Trophoblast cell (in vitro differentiated cells and primary cell): ENCODE measurements at regions not wholly inside any gene's neighbourhood (a gene's known extent, or its start where the extent isn't known, plus 50 kb on each side); places are given as distances from the start of the nearest gene placed in this dataset.
"Not testable (repeated sequence)": the region's sequence is repeated elsewhere in the genome, so short reads cannot be mapped to it uniquely, and the experiment has no call there.

Source experiments
- DNase-seq, 2 donors: peaks; one replicate each; pipeline ENCODE4 v3.0.0-alpha.2; 2016
- H2AFZ ChIP-seq: 2 replicates; pipeline ENCODE4 v1.6.1; 2013; ENCODE audit warnings: low read length, moderate library complexity, mild to moderate bottlenecking; ENCODE audit not compliant: insufficient read depth, poor library complexity
- H2AK5ac ChIP-seq: 2 replicates; pipeline ENCODE4 v1.6.1; 2013; ENCODE audit warnings: mild to moderate bottlenecking, low read length
- H2BK120ac ChIP-seq: 2 replicates; pipeline ENCODE4 v1.6.1; 2013; ENCODE audit warnings: low read length, mild to moderate bottlenecking, moderate library complexity; ENCODE audit not compliant: insufficient read depth, poor library complexity
- H2BK12ac ChIP-seq: 2 replicates; pipeline ENCODE4 v1.6.1; 2013; ENCODE audit warnings: mild to moderate bottlenecking, low read length, moderate library complexity
- H2BK5ac ChIP-seq: 2 replicates; pipeline ENCODE4 v1.6.1; 2013; ENCODE audit warnings: low read length, low read depth, moderate library complexity, mild to moderate bottlenecking; ENCODE audit not compliant: poor library complexity
- H3K14ac ChIP-seq: 2 replicates; pipeline ENCODE4 v1.6.1; 2013; ENCODE audit warnings: mild to moderate bottlenecking, low read length
- H3K18ac ChIP-seq: 2 replicates; pipeline ENCODE4 v1.6.1; 2013; ENCODE audit warnings: mild to moderate bottlenecking, low read length
- H3K23ac ChIP-seq: 2 replicates; pipeline ENCODE4 v1.6.1; 2013; ENCODE audit warnings: low read length
- H3K27ac ChIP-seq: 2 replicates; pipeline ENCODE4 v1.5.1; 2013; ENCODE audit warnings: low read depth, mild to moderate bottlenecking, inconsistent platforms, low read length, moderate library complexity
- H3K27me3 ChIP-seq: 2 replicates; pipeline ENCODE4 v1.6.1; 2013; ENCODE audit warnings: inconsistent platforms, mild to moderate bottlenecking, low read length, moderate library complexity; ENCODE audit not compliant: insufficient read depth
- H3K36me3 ChIP-seq, 2 experiments: 1 replicate in 1 of 2; 2 replicates in 1 of 2; pipeline ENCODE4 v1.6.1; 2013; ENCODE audit warnings: low read length in 2 of 2, mild to moderate bottlenecking in 2 of 2, moderate library complexity in 1 of 2; ENCODE audit not compliant: insufficient read depth in 2 of 2, control insufficient read depth in 1 of 2
- H3K4ac ChIP-seq: 2 replicates; pipeline ENCODE4 v1.6.1; 2013; ENCODE audit warnings: low read depth, mild to moderate bottlenecking, low read length, moderate library complexity
- H3K4me1 ChIP-seq, 2 experiments: 1 replicate in 1 of 2; 2 replicates in 1 of 2; pipeline ENCODE4 v1.6.1; 2013; ENCODE audit warnings: low read length in 2 of 2, mild to moderate bottlenecking in 2 of 2, moderate library complexity in 1 of 2; ENCODE audit not compliant: insufficient read depth in 2 of 2, control insufficient read depth in 1 of 2
- H3K4me2 ChIP-seq: 2 replicates; pipeline ENCODE4 v1.6.1; 2013; ENCODE audit warnings: inconsistent platforms, mild to moderate bottlenecking, low read length, moderate library complexity
- H3K4me3 ChIP-seq: 2 replicates; pipeline ENCODE4 v1.5.1; 2013; ENCODE audit warnings: mild to moderate bottlenecking, low read depth, low read length, inconsistent platforms
- H3K79me1 ChIP-seq: one replicate; pipeline ENCODE4 v1.6.1; 2013; ENCODE audit warnings: low read length
- H3K79me2 ChIP-seq: 2 replicates; pipeline ENCODE4 v1.6.1; 2013; ENCODE audit warnings: low read length, mild to moderate bottlenecking; ENCODE audit not compliant: control insufficient read depth, insufficient read depth, poor library complexity
- H3K9ac ChIP-seq: 2 replicates; pipeline ENCODE4 v1.6.1; 2013; ENCODE audit warnings: mild to moderate bottlenecking, low read length
- H3K9me3 ChIP-seq: 2 replicates; pipeline ENCODE4 v1.6.1; 2013; ENCODE audit warnings: low read depth, mild to moderate bottlenecking, control low read depth, inconsistent platforms, low read length; ENCODE audit not compliant: insufficient read depth
- H4K12ac ChIP-seq: 2 replicates; pipeline ENCODE4 v1.6.1; 2013; ENCODE audit warnings: low read depth, mild to moderate bottlenecking, low read length, moderate library complexity
- H4K8ac ChIP-seq: 2 replicates; pipeline ENCODE4 v1.6.1; 2013; ENCODE audit warnings: low read depth, mild to moderate bottlenecking, low read length, moderate library complexity
- H4K91ac ChIP-seq: one replicate; pipeline ENCODE4 v1.6.1; 2013; ENCODE audit warnings: low read depth, mild to moderate bottlenecking, low read length, moderate library complexity
- WGBS: extraction: QIAGEN DNeasy Blood & Tissue Kit; methylation state at CpG from one replicate; pipeline ENCODE4 v1.1.7; 2013; ENCODE audit warnings: missing lambda C conversion rate; ENCODE audit not compliant: insufficient read length, insufficient coverage; ENCODE audit errors: extremely low coverage; 5-methylcytosine and 5-hydroxymethylcytosine counted together

- H2AK5ac ChIP-seq, H3K36me3 ChIP-seq, H2BK5ac ChIP-seq, H4K91ac ChIP-seq, H3K14ac ChIP-seq, H3K9ac ChIP-seq, H3K79me2 ChIP-seq, H3K79me1 ChIP-seq, H3K23ac ChIP-seq, H4K8ac ChIP-seq, H2BK12ac ChIP-seq, H3K4me1 ChIP-seq, H2AFZ ChIP-seq, H3K4ac ChIP-seq, H3K27me3 ChIP-seq, H3K4me3 ChIP-seq, H3K9me3 ChIP-seq, H3K18ac ChIP-seq, H2BK120ac ChIP-seq, DNase-seq, H3K4me2 ChIP-seq, H4K12ac ChIP-seq, H3K27ac ChIP-seq: not testable (repeated sequence)
- WGBS, result no CpG with 5 or more reads among the region's 8 CpGs
Measured at GRCh38 chr16:26419458-26419857, 647.3 kb upstream of the C16orf82 start.

- H3K9me3 ChIP-seq, result no peaks in the 10 kb centered on the region
- H3K79me1 ChIP-seq, result no peaks in the 10 kb centered on the region
- no peak overlapping the region for H4K12ac ChIP-seq
- no peak overlapping the region for H3K14ac ChIP-seq
- no peak overlapping the region for H3K9ac ChIP-seq
- H2BK120ac ChIP-seq, result no peak overlapping the region
- no peak overlapping the region for H2AK5ac ChIP-seq
- no peak overlapping the region for H2AFZ ChIP-seq
- no peak overlapping the region for H3K4ac ChIP-seq
- no peak overlapping the region for H3K4me2 ChIP-seq
- H2BK12ac ChIP-seq, result no peak overlapping the region
- H3K27me3 ChIP-seq, result no peaks in the 10 kb centered on the region
- H3K79me2 ChIP-seq, result no peaks in the 10 kb centered on the region
- H2BK5ac ChIP-seq, result no peak overlapping the region
- H4K8ac ChIP-seq, result no peak overlapping the region
- no peaks in the 10 kb centered on the region for H3K4me1 ChIP-seq
- no peak overlapping the region for H4K91ac ChIP-seq
- H3K18ac ChIP-seq, result no peak overlapping the region
- H3K23ac ChIP-seq, result no peak overlapping the region
- H3K4me3 ChIP-seq, result no peak overlapping the region
- no CpG with 5 or more reads among the region's 2 CpGs for WGBS
- DNase-seq, result no peak
- no peaks in the 10 kb centered on the region for H3K36me3 ChIP-seq
- no peak overlapping the region for H3K27ac ChIP-seq
Measured at GRCh38 chr16:26430618-26431017, 636.1 kb upstream of the C16orf82 start.

- Histone ChIP-seq H2AFZ (no peak overlapping the region), H3K14ac (no peak overlapping the region), H3K18ac (no peak overlapping the region), H3K9me3 (no peaks in the 10 kb centered on the region), H3K23ac (no peak overlapping the region), H3K79me1 (no peaks in the 10 kb centered on the region), H4K8ac (no peak overlapping the region), H3K4ac (no peak overlapping the region), H3K4me1 (no peaks in the 10 kb centered on the region), H3K4me3 (no peak overlapping the region), H3K27ac (no peak overlapping the region), H4K12ac (no peak overlapping the region), H2BK5ac (no peak overlapping the region), H3K27me3 (no peaks in the 10 kb centered on the region), H3K79me2 (no peaks in the 10 kb centered on the region), H2AK5ac (no peak overlapping the region), H3K9ac (no peak overlapping the region), H2BK120ac (no peak overlapping the region), H3K36me3 (no peaks in the 10 kb centered on the region), H3K4me2 (no peak overlapping the region), H2BK12ac (no peak overlapping the region), H4K91ac (no peak overlapping the region)
- no peak for DNase-seq
- WGBS, result no CpG with 5 or more reads among the region's 2 CpGs
Measured at GRCh38 chr16:26433807-26434206, 632.9 kb upstream of the C16orf82 start.

GRCh38 chr16:26441178-26441577 lies 625.5 kb upstream of the C16orf82 start:
- H3K79me1 ChIP-seq, result peaks cover 2% of the 10 kb centered on the region
- H4K12ac ChIP-seq, result no peak overlapping the region
- WGBS, result no CpG with 5 or more reads among the region's 3 CpGs
- no peak overlapping the region for H3K14ac ChIP-seq
- H2AFZ ChIP-seq, result no peak overlapping the region
- H3K4me1 ChIP-seq, result peaks cover 8 to 10% of the 10 kb centered on the region in 2 experiments
- no peak overlapping the region for H2BK5ac ChIP-seq
- no peak overlapping the region for H3K9ac ChIP-seq
- no peak overlapping the region for H4K91ac ChIP-seq
- no peak overlapping the region for H3K18ac ChIP-seq
- H4K8ac ChIP-seq, result no peak overlapping the region
- no peak overlapping the region for H3K27ac ChIP-seq
- no peak overlapping the region for H2BK120ac ChIP-seq
- H3K9me3 ChIP-seq, result no peaks in the 10 kb centered on the region
- no peak overlapping the region for H3K4ac ChIP-seq
- H3K36me3 ChIP-seq, result no peaks in the 10 kb centered on the region
- no peak for DNase-seq
- H2AK5ac ChIP-seq, result no peak overlapping the region
- H3K4me3 ChIP-seq, result no peak overlapping the region
- H3K79me2 ChIP-seq, result no peaks in the 10 kb centered on the region
- H3K27me3 ChIP-seq, result no peaks in the 10 kb centered on the region
- no peak overlapping the region for H3K4me2 ChIP-seq
- H2BK12ac ChIP-seq, result no peak overlapping the region
- H3K23ac ChIP-seq, result no peak overlapping the region
